Trophoblast cell (in vitro differentiated cells and primary cell): ENCODE measurements at regions not wholly inside any gene's neighbourhood (a gene's known extent, or its start where the extent isn't known, plus 50 kb on each side); places are given as distances from the start of the nearest gene placed in this dataset.

ENCODE experiments used
- DNase-seq, 2 donors: peaks; one replicate each; pipeline ENCODE4 v3.0.0-alpha.2; 2016
- H2AFZ ChIP-seq: 2 replicates; pipeline ENCODE4 v1.6.1; 2013; ENCODE audit warnings: low read length, moderate library complexity, mild to moderate bottlenecking; ENCODE audit not compliant: insufficient read depth, poor library complexity
- H2AK5ac ChIP-seq: 2 replicates; pipeline ENCODE4 v1.6.1; 2013; ENCODE audit warnings: mild to moderate bottlenecking, low read length
- H2BK120ac ChIP-seq: 2 replicates; pipeline ENCODE4 v1.6.1; 2013; ENCODE audit warnings: low read length, mild to moderate bottlenecking, moderate library complexity; ENCODE audit not compliant: insufficient read depth, poor library complexity
- H2BK12ac ChIP-seq: 2 replicates; pipeline ENCODE4 v1.6.1; 2013; ENCODE audit warnings: mild to moderate bottlenecking, low read length, moderate library complexity
- H2BK5ac ChIP-seq: 2 replicates; pipeline ENCODE4 v1.6.1; 2013; ENCODE audit warnings: low read length, low read depth, moderate library complexity, mild to moderate bottlenecking; ENCODE audit not compliant: poor library complexity
- H3K14ac ChIP-seq: 2 replicates; pipeline ENCODE4 v1.6.1; 2013; ENCODE audit warnings: mild to moderate bottlenecking, low read length
- H3K18ac ChIP-seq: 2 replicates; pipeline ENCODE4 v1.6.1; 2013; ENCODE audit warnings: mild to moderate bottlenecking, low read length
- H3K23ac ChIP-seq: 2 replicates; pipeline ENCODE4 v1.6.1; 2013; ENCODE audit warnings: low read length
- H3K27ac ChIP-seq: 2 replicates; pipeline ENCODE4 v1.5.1; 2013; ENCODE audit warnings: low read depth, mild to moderate bottlenecking, inconsistent platforms, low read length, moderate library complexity
- H3K27me3 ChIP-seq: 2 replicates; pipeline ENCODE4 v1.6.1; 2013; ENCODE audit warnings: inconsistent platforms, mild to moderate bottlenecking, low read length, moderate library complexity; ENCODE audit not compliant: insufficient read depth
- H3K36me3 ChIP-seq, 2 experiments: 1 replicate in 1 of 2; 2 replicates in 1 of 2; pipeline ENCODE4 v1.6.1; 2013; ENCODE audit warnings: low read length in 2 of 2, mild to moderate bottlenecking in 2 of 2, moderate library complexity in 1 of 2; ENCODE audit not compliant: insufficient read depth in 2 of 2, control insufficient read depth in 1 of 2
- H3K4ac ChIP-seq: 2 replicates; pipeline ENCODE4 v1.6.1; 2013; ENCODE audit warnings: low read depth, mild to moderate bottlenecking, low read length, moderate library complexity
- H3K4me1 ChIP-seq, 2 experiments: 1 replicate in 1 of 2; 2 replicates in 1 of 2; pipeline ENCODE4 v1.6.1; 2013; ENCODE audit warnings: low read length in 2 of 2, mild to moderate bottlenecking in 2 of 2, moderate library complexity in 1 of 2; ENCODE audit not compliant: insufficient read depth in 2 of 2, control insufficient read depth in 1 of 2
- H3K4me2 ChIP-seq: 2 replicates; pipeline ENCODE4 v1.6.1; 2013; ENCODE audit warnings: inconsistent platforms, mild to moderate bottlenecking, low read length, moderate library complexity
- H3K4me3 ChIP-seq: 2 replicates; pipeline ENCODE4 v1.5.1; 2013; ENCODE audit warnings: mild to moderate bottlenecking, low read depth, low read length, inconsistent platforms
- H3K79me1 ChIP-seq: one replicate; pipeline ENCODE4 v1.6.1; 2013; ENCODE audit warnings: low read length
- H3K79me2 ChIP-seq: 2 replicates; pipeline ENCODE4 v1.6.1; 2013; ENCODE audit warnings: low read length, mild to moderate bottlenecking; ENCODE audit not compliant: control insufficient read depth, insufficient read depth, poor library complexity
- H3K9ac ChIP-seq: 2 replicates; pipeline ENCODE4 v1.6.1; 2013; ENCODE audit warnings: mild to moderate bottlenecking, low read length
- H3K9me3 ChIP-seq: 2 replicates; pipeline ENCODE4 v1.6.1; 2013; ENCODE audit warnings: low read depth, mild to moderate bottlenecking, control low read depth, inconsistent platforms, low read length; ENCODE audit not compliant: insufficient read depth
- H4K12ac ChIP-seq: 2 replicates; pipeline ENCODE4 v1.6.1; 2013; ENCODE audit warnings: low read depth, mild to moderate bottlenecking, low read length, moderate library complexity
- H4K8ac ChIP-seq: 2 replicates; pipeline ENCODE4 v1.6.1; 2013; ENCODE audit warnings: low read depth, mild to moderate bottlenecking, low read length, moderate library complexity
- H4K91ac ChIP-seq: one replicate; pipeline ENCODE4 v1.6.1; 2013; ENCODE audit warnings: low read depth, mild to moderate bottlenecking, low read length, moderate library complexity
- WGBS: extraction: QIAGEN DNeasy Blood & Tissue Kit; methylation state at CpG from one replicate; pipeline ENCODE4 v1.1.7; 2013; ENCODE audit warnings: missing lambda C conversion rate; ENCODE audit not compliant: insufficient read length, insufficient coverage; ENCODE audit errors: extremely low coverage; 5-methylcytosine and 5-hydroxymethylcytosine counted together

DNA sequence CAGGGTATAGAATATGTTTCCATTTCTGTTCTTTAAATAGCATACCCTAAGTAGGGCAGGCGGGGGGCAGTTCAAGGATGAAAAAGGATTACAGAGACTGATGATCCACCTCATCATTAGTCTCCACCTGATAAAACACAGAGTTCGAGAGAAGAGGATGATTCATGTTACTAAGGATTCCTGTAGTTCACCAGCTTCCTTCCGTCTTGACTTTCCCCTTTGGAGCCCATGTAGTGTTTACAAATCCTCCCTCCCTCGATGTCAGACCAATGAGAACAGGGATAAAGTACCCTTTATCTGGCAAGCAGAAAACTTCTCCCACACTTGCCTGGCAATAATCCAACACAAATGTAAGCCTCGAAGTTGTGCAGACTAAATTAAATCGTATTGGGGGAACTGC lies 526.3 kb upstream of the FAM241A start:
- Histone ChIP-seq H3K79me1 (no peaks in the 10 kb centered on the region), H3K18ac (no peak overlapping the region), H3K4me1 (no peaks in the 10 kb centered on the region), H3K23ac (no peak overlapping the region), H4K91ac (no peak overlapping the region), H2BK12ac (no peak overlapping the region), H4K12ac (no peak overlapping the region), H3K4ac (no peak overlapping the region), H3K36me3 (no peaks in the 10 kb centered on the region), H3K27me3 (no peaks in the 10 kb centered on the region), H3K9me3 (no peaks in the 10 kb centered on the region), H3K4me3 (no peak overlapping the region), H4K8ac (no peak overlapping the region), H3K9ac (no peak overlapping the region), H3K79me2 (no peaks in the 10 kb centered on the region), H2BK120ac (no peak overlapping the region), H3K14ac (no peak overlapping the region), H2AK5ac (no peak overlapping the region), H2AFZ (no peak overlapping the region), H3K27ac (no peak overlapping the region), H3K4me2 (no peak overlapping the region), H2BK5ac (no peak overlapping the region)
- DNase-seq, result no peak
- WGBS, result no CpG with 5 or more reads among the region's 6 CpGs

DNA sequence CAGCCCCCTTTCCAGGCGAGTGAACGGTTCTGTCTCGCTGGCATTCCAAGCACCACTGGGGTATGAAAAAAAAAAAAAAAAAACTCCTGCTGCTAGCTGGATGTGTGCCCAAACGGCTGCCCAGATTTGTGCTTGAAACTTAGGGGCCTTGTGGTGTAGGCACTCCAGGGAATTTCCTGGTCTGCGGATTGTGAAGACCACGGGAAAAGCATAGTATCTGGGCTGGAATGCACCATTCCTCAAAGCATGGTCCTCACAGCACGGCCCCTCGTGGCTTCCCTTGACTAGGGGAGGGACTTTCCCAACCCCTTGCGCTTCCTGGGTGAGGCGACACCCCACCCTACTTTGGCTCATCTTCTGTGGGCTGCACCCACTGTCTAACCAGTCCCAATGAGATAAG lies 516.8 kb upstream of the FAM241A start:
- WGBS, result no CpG with 5 or more reads among the region's 10 CpGs
- Histone ChIP-seq H3K9me3 (peaks cover 4% of the 10 kb centered on the region), H3K36me3 (no peaks in the 10 kb centered on the region), H3K4me3 (no peak overlapping the region), H2BK12ac (no peak overlapping the region), H3K79me1 (no peaks in the 10 kb centered on the region), H2AFZ (no peak overlapping the region), H2AK5ac (no peak overlapping the region), H2BK120ac (no peak overlapping the region), H4K12ac (no peak overlapping the region), H3K4me1 (no peaks in the 10 kb centered on the region), H3K27ac (no peak overlapping the region), H3K4me2 (no peak overlapping the region), H4K91ac (no peak overlapping the region), H3K18ac (no peak overlapping the region), H3K23ac (no peak overlapping the region), H2BK5ac (no peak overlapping the region), H3K79me2 (no peaks in the 10 kb centered on the region), H4K8ac (no peak overlapping the region), H3K9ac (no peak overlapping the region), H3K27me3 (no peaks in the 10 kb centered on the region), H3K14ac (no peak overlapping the region), H3K4ac (no peak overlapping the region)
- DNase-seq, result no peak

DNA sequence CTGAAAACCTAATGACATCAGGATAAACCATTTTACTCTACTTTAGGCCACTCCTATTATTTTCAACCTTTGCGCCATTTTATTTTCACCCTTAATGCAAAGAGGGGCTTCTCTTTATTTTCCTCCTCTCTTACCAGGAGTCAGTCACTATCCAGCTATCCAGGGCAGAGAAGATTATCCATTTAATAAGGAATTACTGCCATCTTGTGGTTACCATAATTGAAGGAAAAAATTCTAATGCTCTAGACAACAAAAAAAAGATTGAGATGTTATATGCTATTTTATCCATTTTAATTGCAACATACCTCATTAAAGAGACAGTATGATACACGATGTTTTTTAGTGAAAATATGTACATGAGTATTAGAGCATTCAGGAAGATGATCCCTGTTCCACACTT lies 514.5 kb upstream of the FAM241A start:
- H3K4me3 ChIP-seq, result no peak overlapping the region
- H4K12ac ChIP-seq, result no peak overlapping the region
- no peak overlapping the region for H2BK120ac ChIP-seq
- H2AFZ ChIP-seq, result no peak overlapping the region
- H3K4me1 ChIP-seq, result no peaks in the 10 kb centered on the region
- no peaks in the 10 kb centered on the region for H3K79me2 ChIP-seq
- H2BK12ac ChIP-seq, result no peak overlapping the region
- peaks cover 4% of the 10 kb centered on the region for H3K9me3 ChIP-seq
- H3K4ac ChIP-seq, result no peak overlapping the region
- DNase-seq, result peak in 1 of 2 donors; percentile 40
- H2AK5ac ChIP-seq, result no peak overlapping the region
- no peak overlapping the region for H4K91ac ChIP-seq
- no peak overlapping the region for H3K14ac ChIP-seq
- no peaks in the 10 kb centered on the region for H3K27me3 ChIP-seq
- H3K4me2 ChIP-seq, result no peak overlapping the region
- H3K18ac ChIP-seq, result no peak overlapping the region
- H3K23ac ChIP-seq, result no peak overlapping the region
- H3K79me1 ChIP-seq, result no peaks in the 10 kb centered on the region
- H4K8ac ChIP-seq, result no peak overlapping the region
- no peak overlapping the region for H2BK5ac ChIP-seq
- no peak overlapping the region for H3K27ac ChIP-seq
- H3K36me3 ChIP-seq, result no peaks in the 10 kb centered on the region
- no CpG with 5 or more reads among the region's 2 CpGs for WGBS
- no peak overlapping the region for H3K9ac ChIP-seq

DNA sequence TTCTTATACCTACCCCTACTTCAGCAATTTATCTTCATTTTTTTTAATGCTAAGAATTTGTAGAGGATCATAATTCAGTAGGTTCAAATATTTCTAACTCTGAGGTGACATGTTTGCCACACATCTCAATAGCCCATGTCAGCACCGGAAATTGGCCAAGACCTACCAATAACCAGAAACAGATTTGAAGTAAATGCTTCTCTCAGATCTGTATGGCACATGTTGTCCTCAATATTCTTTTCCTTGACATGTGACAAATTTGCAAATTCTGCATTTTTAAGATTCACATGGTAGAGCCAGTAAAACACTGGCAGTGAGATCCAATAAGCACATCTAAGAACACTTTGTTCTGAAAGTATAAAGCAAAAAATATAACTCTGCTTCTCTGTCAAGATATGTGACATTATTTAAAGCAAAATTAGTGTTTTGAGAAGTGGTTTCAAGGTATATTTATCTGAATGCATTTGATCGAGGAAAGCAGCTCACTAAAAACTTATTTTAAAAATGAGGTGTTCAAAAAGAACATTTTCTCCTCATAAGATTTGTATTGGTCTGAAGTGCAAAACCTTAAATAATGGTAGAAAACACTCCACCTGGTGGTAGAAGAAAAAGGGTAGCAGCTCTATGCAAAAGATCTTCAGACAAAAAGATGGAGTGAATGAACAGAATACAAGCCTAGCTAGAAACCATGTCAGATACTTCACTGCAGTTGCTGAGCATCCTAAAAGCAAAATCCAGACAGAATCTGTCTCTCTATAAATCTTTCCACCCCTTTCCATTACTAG lies 513.8 kb upstream of the FAM241A start:
- Histone ChIP-seq H3K18ac (no peak overlapping the region), H2AK5ac (no peak overlapping the region), H3K4me2 (no peak overlapping the region), H3K23ac (no peak overlapping the region), H2BK12ac (no peak overlapping the region), H3K14ac (no peak overlapping the region), H3K4me3 (no peak overlapping the region), H3K27me3 (no peaks in the 10 kb centered on the region), H4K12ac (no peak overlapping the region), H3K9me3 (peaks cover 4% of the 10 kb centered on the region), H4K91ac (no peak overlapping the region), H3K36me3 (no peaks in the 10 kb centered on the region), H4K8ac (no peak overlapping the region), H3K27ac (no peak overlapping the region), H3K4ac (no peak overlapping the region), H3K4me1 (no peaks in the 10 kb centered on the region), H2BK5ac (no peak overlapping the region), H3K79me2 (no peaks in the 10 kb centered on the region), H3K79me1 (no peaks in the 10 kb centered on the region), H2AFZ (no peak overlapping the region), H3K9ac (no peak overlapping the region), H2BK120ac (no peak overlapping the region)
- no CpG with 5 or more reads among the region's 2 CpGs for WGBS
- peak in 1 of 2 donors; percentile 49 for DNase-seq
